ENCODE measurements at regions not wholly inside any gene's neighbourhood (a gene's known extent, or its start where the extent isn't known, plus 50 kb on each side); places are given as distances from the start of the nearest gene placed in this dataset.

- TF ChIP-seq POLR2A (IDR thresholded peaks at IDR 0.05): no peak
- TF ChIP-seq EP300 (IDR thresholded peaks at IDR 0.05; ENCODE audit: low read depth): no peak
- no peak for TF ChIP-seq CTCF (IDR thresholded peaks at IDR 0.05)
- no peak for TF ChIP-seq POLR2AphosphoS5 (IDR thresholded peaks at IDR 0.05)
Observed at GRCh38 chr9:1947438-1947837, 67.7 kb upstream of the SMARCA2 start.

All from transverse colon (tissue), 4 donors.